ENCODE measurements at regions not wholly inside any gene's neighbourhood (a gene's known extent, or its start where the extent isn't known, plus 50 kb on each side); places are given as distances from the start of the nearest gene placed in this dataset.

GRCh38 chr14:71722885-71723284, 209.3 kb upstream of the RGS6 start:
- TF ChIP-seq POLR2A (IDR thresholded peaks at IDR 0.05; ENCODE audit: low read length) (no peak), GATA1 (IDR thresholded peaks at IDR 0.05; ENCODE audit: low read depth, low read length) (no peak)

Measured in erythroblast (primary cell).